NCI-H1436 treated with DMSO at 0.1 percent for 48 hours (cell line): ENCODE measurements at regions not wholly inside any gene's neighbourhood (a gene's known extent, or its start where the extent isn't known, plus 50 kb on each side); places are given as distances from the start of the nearest gene placed in this dataset.

Experiments
- DNase-seq: peaks from one replicate; lab custom pipeline; 2025; lab: John Stamatoyannopoulos, UW

DNA sequence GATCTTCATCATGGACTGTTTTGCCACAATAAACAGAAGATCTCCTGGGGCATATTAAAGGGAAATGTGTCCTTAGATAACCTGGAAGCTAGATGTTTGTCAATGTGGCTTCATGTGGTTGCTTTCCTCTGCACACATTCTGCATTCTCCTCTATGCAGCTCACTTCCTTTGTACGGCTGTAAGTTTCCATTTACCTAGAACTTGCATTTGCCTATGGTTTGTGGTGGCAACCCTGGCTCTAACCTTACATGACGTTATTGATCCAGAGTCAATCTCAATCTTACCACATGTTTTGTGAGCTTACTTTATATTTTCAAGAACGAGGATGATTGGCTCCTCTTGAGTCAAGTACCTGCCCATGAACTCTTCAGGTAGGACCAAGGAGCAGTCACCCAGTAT, 863.1 kb downstream of the MAFB start:
- no peak for DNase-seq

DNA sequence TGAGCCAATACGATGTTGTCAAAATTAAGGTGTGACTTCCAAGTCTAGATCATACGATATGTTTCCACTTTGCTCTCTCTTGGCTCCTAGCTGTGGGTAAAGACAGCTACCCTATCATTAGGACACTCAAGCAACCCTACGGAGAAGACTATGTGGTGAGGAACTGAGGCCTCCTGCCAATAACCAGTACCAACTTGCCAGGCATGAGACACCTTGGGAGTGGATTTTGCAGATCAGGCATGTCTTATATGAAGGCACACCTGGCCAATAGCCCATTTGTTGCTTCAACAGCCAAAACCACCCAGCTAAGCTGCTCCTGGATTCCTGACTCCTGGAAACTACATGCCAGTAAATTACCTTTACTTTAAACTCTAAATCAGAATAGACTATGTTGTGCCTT, 863.4 kb downstream of the DHX35 start:
- DNase-seq, result no peak

DNA sequence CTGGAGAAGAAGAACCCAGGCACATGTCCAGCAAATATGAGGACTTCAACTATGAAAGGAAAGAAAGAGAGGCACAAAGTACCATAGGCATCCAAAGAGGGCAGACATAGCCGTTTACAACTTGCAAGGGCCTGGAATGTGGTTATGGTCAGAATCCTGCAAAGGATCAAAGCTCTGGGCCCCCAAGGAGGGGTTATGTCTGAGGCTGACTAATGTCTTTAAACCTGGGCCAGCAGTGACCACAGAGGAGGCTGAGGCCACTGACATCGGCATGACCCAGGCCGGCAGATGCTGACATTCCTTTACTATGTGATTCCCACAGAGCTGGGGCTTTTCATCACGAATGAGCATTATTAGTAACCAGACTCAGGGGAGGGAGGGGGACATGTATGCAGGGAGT, 861.1 kb downstream of the DHX35 start:
- DNase-seq, result no peak

DNA sequence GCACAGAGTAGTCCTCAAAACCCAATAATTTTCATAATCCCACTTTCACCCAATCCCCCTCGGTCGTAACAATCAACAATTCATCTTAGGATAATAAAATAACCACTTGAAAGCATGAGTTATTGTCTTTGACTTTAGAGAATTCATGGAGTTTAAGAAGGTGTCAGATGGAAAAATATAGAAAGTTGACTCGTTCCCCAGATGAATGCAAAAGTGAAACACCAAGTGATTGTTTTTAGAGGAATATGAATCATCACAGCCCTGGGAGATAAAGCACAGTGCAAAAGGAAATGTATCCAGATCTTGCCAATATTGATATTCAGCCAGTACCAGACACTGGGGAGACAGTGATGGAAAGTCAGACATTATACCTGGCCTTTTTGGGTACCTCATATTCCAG, 860.5 kb downstream of the DHX35 start:
- no peak for DNase-seq

DNA sequence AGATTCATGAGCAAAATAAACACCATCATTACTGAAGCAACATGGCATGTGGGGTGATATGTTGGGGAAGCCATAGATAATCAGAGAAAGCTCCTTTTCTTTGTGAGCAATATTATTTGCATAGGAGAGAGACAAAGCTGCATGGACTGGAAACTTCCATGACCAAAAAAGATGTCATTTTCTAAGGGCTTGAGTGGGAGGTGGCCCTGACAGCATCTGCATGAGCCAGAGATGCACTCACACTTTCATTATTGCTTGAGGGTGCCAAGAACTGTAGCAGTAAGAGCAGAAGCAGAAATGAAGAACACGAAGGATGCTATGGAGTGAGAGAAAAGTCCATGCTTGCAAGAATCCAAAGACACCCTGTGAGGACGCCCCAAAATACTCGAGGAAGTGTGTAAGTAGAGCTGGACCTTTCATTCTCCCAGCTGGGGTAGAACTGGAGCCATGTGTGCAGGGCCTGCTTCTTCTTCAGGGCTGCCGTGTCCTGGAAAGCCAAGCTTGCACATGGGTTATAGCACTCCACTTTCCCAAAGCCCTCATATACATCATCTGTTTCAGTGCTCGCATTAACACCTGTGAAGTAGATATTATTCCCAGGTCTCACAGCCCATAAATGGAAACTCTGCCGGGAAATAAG, 851.2 kb downstream of the DHX35 start:
- no peak for DNase-seq

DNA sequence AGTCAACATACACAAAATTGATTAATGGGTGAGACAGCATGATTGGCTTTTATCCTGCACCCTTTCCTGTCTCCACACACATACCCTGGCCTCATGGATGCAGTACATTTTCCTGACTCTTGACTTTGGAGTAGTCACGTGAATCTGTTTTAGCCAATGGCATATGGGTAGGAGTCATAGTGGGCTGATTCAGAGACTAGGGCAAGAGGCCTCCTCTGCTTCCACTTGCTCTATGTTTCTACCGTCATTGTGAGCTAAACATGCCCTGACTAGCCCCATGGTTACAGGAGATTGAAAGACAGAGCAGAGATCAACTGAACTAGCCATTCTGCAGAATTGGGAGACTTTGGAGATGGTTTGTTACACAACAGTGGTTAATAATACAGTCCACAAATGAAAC, 850.0 kb downstream of the DHX35 start:
- DNase-seq, result no peak

DNA sequence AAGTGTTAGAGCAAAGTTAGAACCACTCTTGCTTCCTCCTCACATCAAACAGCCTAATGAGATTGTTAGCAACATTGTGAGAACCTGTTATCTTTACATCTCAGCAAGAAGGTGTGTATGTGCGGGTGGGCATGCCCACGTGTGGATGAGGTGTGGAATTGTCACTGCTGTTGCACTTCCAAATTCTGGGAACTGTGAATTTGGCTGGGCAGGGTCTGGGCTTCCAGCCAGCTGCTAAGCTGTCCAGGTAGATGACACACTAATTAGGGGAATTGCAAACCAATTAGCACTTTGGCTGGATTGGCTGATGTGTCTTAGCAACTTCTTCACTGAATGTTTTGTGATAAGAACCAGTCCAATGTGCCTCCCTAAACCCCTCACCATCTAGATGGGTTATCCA, 848.2 kb downstream of the DHX35 start:
- no peak for DNase-seq

DNA sequence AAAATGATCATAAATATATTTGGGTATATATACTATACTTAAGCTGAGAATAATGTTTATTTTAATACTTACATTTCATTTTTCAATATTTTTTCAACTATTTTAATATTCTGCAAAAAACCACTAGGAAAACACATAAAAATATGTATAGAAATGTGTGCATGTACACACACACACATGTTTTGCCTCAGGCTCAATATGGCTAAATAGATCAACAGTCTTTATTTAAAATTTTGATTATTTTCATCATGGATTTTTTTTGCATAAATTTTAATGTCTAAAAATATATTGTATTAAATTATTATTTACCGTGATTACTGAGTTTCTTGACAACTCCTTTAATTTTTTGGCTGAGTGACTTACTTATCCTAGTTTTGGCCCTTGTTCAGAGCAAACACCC, 846.5 kb downstream of the DHX35 start:
- no peak for DNase-seq

DNA sequence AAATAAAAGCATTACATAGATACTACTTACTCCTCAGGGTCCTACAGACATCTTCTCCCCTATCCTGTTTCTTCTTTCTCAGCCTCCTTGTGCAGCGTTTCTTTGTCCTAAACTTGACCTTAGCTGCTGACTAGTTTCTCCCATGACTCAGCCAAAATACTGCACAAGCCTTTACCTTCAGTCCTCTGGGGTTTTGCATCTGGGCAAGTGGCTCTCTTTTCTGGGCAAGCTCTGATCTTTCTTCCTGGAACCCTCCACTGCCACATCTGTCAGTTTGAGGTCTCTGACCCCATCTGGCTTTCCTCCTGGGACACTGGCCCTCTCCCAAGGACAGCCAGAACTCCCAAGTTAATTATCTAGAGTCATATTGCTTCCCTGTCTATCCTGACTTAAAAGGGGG, 838.4 kb downstream of the DHX35 start:
- no peak for DNase-seq

DNA sequence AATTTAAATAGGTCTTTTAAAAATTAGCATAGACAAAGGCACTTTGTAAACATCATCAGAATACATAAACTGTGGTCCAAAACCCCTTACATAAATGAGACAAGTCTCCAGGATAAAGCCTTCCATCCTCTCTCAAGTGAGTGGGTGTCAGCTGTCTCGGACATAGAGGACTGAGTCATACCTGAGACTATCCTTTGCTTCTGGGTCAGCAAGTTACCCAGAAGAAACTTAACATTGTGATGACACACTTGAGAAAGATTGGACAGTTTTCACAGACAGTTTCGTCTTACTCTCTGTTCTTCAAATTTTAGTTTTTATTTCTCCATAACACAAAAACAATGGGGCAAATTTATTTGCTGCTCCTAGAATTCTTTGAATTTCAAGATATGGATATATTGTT, 838.0 kb downstream of the DHX35 start:
- no peak for DNase-seq

DNA sequence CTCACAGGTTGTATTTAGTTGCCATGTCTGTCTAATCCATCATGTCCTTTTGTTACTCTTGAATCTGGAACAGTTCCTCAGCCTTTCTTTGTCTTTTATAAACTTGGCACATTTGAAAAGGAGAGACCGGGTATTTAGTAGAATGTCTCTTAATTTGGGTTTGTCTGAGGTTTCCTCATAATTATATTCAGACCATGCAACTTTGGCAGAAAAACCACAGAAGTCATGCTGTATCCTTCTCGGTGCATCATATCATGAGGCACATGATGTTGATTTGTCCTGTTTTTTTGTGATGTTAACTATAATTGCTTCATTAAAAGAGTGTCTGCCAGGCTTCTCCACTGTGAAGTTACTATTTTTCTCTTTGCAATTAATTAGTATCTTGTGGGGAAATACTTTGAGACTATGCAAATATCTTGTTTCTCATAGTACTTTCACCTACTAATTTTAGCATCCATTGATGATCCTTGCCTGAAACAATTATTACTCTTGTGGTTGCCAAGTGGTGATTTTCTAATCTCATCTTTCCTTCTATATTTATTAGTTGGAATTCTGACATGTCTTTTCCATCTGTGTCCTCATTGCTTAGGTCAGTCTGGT, 837.3 kb downstream of the DHX35 start:
- DNase-seq, result no peak

DNA sequence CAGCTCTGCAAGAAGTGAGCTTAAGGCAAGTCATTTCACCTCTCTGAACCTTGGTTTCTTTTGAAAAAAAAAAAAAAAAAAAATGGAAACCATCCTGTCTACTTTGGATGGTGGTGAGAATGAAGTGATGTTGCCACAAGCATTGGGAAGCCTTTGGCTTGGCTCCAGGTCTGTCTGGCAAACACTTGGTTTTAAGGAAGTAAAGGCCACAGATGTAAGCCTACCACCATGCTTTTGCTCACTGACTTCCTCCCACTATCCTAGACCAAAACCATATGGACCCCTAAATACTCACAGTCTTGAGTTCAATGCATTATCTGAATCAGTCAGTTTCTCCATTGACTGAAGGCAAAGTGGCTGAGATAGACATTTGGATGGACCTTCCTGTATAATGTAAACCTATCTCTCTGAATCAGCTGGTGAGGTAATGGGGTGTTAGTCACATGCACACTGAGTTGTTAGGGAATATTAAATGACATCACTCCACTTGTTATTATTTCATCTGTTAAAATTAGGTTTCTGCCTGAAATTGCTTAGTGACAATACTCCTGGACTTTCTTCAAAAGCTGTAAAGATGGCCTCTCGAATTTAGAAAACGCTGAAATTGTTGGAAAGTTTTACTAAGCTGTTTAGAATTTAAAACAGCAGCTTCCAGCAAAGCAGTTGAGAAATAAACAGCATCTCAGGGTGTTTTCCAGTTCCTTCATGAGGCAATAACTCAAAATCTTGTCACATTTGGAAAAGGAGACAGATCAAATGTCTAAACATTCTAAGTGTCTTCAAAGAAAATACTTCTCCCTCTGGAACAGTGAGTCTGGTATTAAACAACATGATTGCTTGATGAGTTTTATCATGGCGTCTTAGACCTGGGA, 833.5 kb downstream of the DHX35 start:
- DNase-seq, result no peak

DNA sequence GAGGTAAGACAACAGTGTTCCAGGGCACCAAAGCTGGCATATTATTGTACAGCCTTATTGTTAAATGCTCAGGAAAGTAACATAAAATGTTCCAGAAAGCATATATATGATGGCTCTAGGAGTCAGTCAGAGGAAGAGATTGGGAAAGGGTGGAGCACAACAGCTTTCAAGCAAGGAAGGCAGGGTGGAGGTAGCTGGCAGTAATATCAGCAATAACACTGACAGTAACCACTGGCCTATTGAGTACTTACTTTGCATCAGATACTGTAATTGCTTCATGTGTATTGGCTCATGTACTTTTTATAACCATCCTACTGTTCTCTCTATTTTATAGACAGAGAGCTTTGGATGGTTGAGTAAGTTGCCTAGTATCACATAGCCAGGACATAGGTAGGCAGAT, 830.2 kb downstream of the DHX35 start:
- DNase-seq, result no peak

DNA sequence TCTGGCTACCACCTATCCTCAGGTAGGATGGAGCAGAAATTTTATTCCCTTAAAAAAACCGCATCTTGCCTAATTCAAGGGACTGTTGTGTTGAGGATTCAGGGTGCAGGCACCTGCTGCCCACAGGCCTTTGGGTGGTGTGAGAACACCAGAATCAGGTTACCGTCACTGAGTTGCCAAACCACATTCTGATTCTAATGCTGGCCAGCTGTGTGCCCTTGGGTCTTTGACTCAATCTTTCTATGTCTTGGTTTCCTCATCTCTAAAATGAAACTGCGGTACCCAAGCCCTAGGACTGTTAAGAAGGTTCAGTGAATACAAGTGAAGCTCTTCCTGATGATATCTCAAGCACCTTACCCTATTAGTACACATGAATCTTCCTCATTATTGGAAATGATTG, 827.3 kb downstream of the DHX35 start:
- no peak for DNase-seq

DNA sequence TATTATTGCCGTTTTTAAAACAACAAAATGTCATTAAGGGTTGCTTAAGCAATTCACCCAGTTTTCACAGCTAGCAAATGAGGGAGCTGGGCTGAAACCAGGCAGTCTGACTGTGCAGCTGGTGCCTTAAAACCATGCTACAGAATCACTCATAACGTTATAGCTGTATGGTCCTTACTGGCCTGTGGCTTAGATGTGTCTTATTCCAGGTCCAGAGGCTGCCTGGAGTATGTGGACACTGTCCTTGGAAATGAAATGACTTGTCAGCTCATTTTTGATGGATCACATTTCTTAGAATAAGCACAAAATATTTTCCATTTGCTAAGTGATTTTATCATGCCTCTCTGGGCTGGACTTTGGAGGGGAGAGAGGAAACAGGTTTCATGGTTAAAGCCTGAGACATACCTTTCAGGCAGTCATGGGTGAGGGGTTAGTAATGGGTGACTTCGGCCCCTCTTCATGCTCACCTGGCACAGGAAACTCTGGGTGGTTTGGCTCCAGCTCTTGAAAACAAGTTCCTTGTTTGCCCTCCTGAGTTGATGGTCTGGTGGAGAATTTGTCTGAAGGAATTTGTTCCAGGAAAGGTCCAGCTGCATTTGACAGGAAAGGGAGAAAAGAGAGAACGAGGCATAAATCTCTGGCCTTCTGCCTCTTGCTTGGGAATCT, 823.2 kb downstream of the DHX35 start:
- no peak for DNase-seq

DNA sequence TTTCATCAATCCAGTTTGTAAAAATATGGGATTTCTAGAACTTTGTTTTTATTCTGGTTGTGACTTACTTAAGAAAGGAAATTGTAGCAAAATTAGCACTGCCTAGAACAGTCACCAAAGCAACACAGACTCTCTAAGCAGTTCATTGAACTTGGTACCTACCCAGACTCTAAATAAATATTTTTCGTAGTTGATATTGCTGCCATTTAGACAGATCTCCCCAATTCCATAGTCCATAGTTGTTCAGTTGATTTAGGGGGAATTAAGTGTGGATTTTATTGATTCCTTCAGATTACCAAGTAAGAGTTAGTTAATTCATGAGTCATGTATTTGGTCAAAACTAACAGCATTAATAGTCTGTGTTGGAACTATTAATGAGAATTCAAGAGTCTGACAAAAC, 822.5 kb downstream of the DHX35 start:
- DNase-seq, result no peak

DNA sequence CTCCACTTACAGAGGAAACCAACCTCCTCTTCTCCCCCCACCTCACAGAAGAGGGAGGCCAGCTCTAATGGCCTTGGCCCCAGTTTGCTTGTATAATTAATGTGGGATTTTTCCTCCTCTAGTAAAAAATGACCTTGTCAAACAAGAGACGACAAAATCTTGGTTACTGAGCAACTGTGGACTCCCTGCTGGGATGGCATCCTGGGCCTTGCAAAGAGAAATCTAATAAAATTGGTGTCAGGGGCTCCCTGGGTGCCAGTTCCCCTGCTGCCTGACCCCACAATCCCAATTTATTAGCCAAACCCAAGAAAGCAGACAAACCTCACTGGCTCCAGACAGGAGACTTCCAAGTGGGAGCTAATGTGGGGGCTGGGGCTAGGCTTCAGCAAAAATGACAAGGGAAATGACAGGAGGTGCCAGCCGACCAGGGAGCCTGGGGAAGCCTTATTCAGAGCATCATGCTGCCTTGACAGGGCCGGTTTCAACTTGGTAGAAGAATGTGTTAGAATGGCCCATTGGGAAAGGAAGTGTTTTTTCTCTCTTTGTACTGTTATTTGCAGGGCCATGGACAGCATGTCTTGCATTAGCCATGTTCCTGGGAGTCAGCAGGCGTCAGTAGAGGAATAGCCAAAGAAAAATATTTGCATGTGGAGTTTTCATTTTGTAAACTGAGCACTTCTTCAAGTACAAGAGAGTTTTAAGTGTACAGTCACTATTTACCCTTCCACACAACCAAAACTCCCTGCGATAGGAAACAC, 816.9 kb downstream of the DHX35 start:
- no peak for DNase-seq

DNA sequence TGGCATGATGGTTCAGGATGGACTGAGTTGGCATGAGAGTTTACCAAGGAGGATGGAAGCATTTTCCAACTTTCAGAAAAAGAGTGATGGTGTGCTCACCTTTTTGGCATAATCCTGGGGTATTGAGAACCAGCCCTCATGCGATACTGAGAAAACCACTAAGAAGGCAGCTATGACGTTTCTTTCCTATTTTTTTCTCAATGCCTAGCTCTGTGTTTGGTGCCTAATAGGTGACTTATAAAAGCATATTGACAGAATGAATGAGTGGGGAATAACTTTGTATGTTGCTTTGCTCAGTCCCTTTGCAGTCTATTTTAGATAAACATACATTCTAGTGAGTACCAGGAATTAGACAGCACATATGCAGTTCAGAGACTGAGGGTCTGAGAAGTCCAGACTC, 816.3 kb downstream of the DHX35 start:
- no peak for DNase-seq

DNA sequence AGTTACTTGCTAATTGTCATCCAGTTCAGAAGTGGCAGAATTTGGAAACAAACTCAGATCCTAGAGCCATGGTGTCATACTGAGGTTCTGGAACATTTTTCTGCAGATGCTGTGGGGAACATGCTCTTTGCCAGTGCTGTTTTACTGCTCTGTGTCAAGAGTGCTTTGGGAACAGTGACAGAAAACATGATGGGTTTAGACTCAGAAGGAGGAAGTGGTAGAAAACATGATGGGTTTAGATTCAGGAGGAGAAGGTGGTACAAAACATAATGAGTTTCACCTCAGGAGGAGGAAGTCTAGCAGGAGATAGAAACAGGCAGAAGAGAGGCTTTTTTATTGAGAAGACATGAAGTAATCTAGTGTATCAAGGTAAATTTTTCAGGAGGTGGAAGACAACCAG, 815.5 kb downstream of the DHX35 start:
- DNase-seq, result no peak

DNA sequence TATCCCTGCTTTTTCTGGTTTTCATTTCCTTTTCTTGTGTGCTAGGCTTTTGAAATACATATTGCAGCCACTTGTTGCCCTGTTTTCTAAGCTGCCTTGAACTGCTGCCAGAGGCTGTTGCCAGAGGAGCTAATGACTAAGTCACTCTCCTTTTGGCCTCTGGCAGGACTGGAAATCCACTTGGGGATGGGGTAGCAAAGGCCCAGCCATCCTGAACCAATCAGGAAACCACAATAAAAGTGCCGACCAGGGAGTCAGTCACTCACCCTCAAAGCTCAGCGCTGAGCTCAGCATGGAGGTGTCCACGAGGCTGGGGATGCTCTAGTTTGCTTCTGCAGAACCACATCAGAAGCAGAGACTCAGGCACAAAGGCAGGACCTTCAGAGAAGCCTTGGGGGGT, 813.0 kb downstream of the DHX35 start:
- no peak for DNase-seq

DNA sequence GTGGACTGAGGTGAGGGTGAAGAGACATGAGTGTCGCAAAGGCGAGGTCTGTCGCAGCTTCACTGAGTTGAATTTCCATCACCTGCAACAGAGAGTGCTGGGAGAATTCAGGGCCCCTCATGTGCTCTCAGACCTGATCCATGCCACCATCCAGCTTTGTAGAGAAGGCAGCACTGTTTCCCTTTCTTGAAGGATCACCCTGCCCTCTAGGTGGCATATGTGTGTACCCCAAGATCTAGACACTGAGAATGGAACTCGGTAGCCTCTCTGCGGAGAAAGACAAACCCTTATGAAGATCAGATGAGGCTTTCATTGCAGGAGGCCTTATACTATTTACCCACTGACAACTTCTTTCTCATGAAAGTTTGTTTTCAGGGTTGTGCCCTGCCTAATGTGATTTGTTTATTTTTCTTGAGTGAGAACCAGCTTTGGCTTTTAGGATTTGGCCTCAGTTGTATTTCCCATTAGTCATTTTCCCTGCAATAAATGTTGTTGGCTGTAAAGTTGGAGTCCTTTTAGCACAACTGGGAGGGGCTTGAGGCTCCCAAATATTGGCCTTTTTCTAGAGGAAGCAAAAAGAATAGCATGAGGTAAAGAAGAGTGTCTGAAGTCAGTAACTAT, 811.3 kb downstream of the DHX35 start:
- no peak for DNase-seq

DNA sequence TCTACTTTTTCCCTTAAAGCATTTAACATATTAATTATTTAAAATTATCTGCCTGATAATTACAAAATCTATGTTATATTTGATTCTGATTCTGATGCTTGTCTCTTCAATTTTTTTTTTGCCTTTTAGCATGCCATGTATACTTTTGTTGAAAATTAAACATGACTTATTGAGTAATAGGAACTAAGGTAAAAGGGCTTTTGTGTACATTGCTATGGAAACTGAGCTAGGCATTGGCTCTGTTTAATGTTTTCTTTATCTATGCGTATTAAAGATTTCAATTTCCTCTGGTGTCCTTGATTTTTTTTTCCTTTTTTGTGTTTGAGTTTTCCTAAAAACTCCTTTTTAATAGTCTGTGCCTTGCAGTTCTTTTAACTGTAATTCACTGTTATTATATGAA, 805.2 kb downstream of the DHX35 start:
- no peak for DNase-seq
